Caco-2 (cell line): ENCODE measurements at regions not wholly inside any gene's neighbourhood (a gene's known extent, or its start where the extent isn't known, plus 50 kb on each side); places are given as distances from the start of the nearest gene placed in this dataset.

Experiments
- BruUV-seq: library from RNA; stranded (reverse); fragments of 400-500 nt; replicated peaks from 2 replicates; lab custom pipeline; 2021; lab: Mats Ljungman, UMichigan
- CTCF ChIA-PET: fragments of 300-600 bp; sonication (Branson Sonifier 250); formaldehyde crosslinking; loops from one replicate; lab custom pipeline; 2022; ENCODE audit warnings: antibody characterized with exemption; lab: Charles Lee
- POLR2A ChIA-PET: fragments of 300-600 bp; sonication (Branson Sonifier 250); formaldehyde crosslinking; loops from one replicate; lab custom pipeline; 2022; ENCODE audit warnings: antibody characterized with exemption; lab: Charles Lee
- DNase-seq, 2 experiments: peaks; one replicate each; pipeline versions ENCODE4 v3.0.0 to v3.0.0-alpha.2; 2020 to 2022
- H3K27me3 ChIP-seq: replicated peaks from 2 replicates; pipeline ENCODE4 v1.6.0; 2011; ENCODE audit warnings: low read length; ENCODE audit not compliant: control insufficient read depth, insufficient read depth
- H3K36me3 ChIP-seq: 2 replicates; pipeline ENCODE4 v1.5.1; 2011; ENCODE audit warnings: low read length; ENCODE audit not compliant: control insufficient read depth, insufficient read depth
- H3K4me1 ChIP-seq: fragments of 250-450 bp; sonication (Bioruptor Pico); 2 replicates; pipeline ENCODE4 v1.5.1; 2020; ENCODE audit warnings: mild to moderate bottlenecking
- H3K4me3 ChIP-seq: 2 replicates; pipeline ENCODE4 v1.5.1; 2011; ENCODE audit warnings: low read depth, mild to moderate bottlenecking, control low read depth, low read length
- H3K9me3 ChIP-seq: fragments of 250-450 bp; sonication (Bioruptor Pico); 2 replicates; pipeline ENCODE4 v1.5.1; 2020; ENCODE audit warnings: mild to moderate bottlenecking, moderate library complexity
- H3K27ac Mint-ChIP-seq: one replicate; pipeline ENCODE4 v1.8.0; 2022; ENCODE audit warnings: mixed read lengths; ENCODE audit not compliant: unreplicated experiment
- H3K27me3 Mint-ChIP-seq: one replicate; pipeline ENCODE4 v1.8.0; 2022; ENCODE audit warnings: mixed read lengths; ENCODE audit not compliant: insufficient read depth, unreplicated experiment
- H3K36me3 Mint-ChIP-seq: one replicate; pipeline ENCODE4 v1.8.0; 2022; ENCODE audit warnings: mild to moderate bottlenecking, mixed read lengths; ENCODE audit not compliant: insufficient read depth, unreplicated experiment
- H3K4me1 Mint-ChIP-seq: one replicate; pipeline ENCODE4 v1.8.0; 2022; ENCODE audit warnings: low read depth, mixed read lengths; ENCODE audit not compliant: unreplicated experiment
- H3K4me3 Mint-ChIP-seq: one replicate; pipeline ENCODE4 v1.8.0; 2022; ENCODE audit warnings: mild to moderate bottlenecking, moderate library complexity, mixed read lengths; ENCODE audit not compliant: unreplicated experiment
- H3K9me3 Mint-ChIP-seq: one replicate; pipeline ENCODE4 v1.8.0; 2022; ENCODE audit warnings: mixed read lengths; ENCODE audit not compliant: unreplicated experiment
- intact Hi-C: fragments of 100-400 bp; cut with micrococcal nuclease; formaldehyde crosslinking; loops from one replicate; pipeline ENCODE4 v1.10.0; 2022; ENCODE audit not compliant: unreplicated experiment
- TF ChIP-seq, protein P1 (sequence below), 2 experiments: fragments of 200-600 bp in 1 of 2; IDR thresholded peaks; 1 replicate in 1 of 2; 2 replicates in 1 of 2; pipeline versions ENCODE4 v1.5.1 to v1.8.0; 2011 to 2022; ENCODE audit warnings: antibody characterized with exemption in 1 of 2, control low read depth in 1 of 2, inconsistent platforms in 1 of 2, low read depth in 1 of 2, low read length in 1 of 2, mild to moderate bottlenecking in 1 of 2, moderate library complexity in 1 of 2; ENCODE audit not compliant: insufficient read depth in 1 of 2, severe bottlenecking in 1 of 2, unreplicated experiment in 1 of 2

DNA sequence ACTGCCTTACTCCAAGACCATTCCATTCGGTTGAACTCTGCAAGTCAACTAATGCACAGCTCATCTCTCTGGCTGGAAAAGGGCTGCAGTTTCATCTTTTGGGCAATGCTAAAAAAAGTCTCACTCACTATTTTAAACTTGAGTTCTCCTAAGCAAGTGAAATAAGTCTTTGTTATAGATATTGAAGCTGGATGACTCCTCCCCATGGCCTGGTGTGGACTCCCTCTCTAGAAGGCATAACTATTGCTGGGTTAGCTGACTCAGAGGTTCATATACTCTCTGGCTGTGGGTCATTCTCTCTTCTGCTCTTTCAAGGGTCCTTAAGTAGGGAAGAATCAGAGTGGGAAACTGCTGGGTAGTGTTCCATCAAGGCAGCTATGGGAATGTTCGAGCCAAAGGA lies 88.0 kb downstream of the XCL2 start:
- no TSS peak for BruUV-seq
- TF ChIP-seq, protein P1, sequence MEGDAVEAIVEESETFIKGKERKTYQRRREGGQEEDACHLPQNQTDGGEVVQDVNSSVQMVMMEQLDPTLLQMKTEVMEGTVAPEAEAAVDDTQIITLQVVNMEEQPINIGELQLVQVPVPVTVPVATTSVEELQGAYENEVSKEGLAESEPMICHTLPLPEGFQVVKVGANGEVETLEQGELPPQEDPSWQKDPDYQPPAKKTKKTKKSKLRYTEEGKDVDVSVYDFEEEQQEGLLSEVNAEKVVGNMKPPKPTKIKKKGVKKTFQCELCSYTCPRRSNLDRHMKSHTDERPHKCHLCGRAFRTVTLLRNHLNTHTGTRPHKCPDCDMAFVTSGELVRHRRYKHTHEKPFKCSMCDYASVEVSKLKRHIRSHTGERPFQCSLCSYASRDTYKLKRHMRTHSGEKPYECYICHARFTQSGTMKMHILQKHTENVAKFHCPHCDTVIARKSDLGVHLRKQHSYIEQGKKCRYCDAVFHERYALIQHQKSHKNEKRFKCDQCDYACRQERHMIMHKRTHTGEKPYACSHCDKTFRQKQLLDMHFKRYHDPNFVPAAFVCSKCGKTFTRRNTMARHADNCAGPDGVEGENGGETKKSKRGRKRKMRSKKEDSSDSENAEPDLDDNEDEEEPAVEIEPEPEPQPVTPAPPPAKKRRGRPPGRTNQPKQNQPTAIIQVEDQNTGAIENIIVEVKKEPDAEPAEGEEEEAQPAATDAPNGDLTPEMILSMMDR (IDR thresholded peaks at IDR 0.05; ENCODE audit: insufficient read depth in 1 of 2, low read depth in 1 of 2, low read length in 1 of 2, severe bottlenecking in 1 of 2, unreplicated experiment in 1 of 2) = no peak
- Histone ChIP-seq H3K4me3 (no peak overlapping the region), H3K27me3 (no peaks in the 10 kb centered on the region), H3K36me3 (peaks cover 2% of the 10 kb centered on the region; the same call in 1 of the 2 replicates), H3K9me3 (no peaks in the 10 kb centered on the region), H3K4me1 (no peaks in the 10 kb centered on the region)
- DNase-seq = no peak
- H3K27me3 Mint-ChIP-seq = no peaks in the 10 kb centered on the region
- ChIA-PET CTCF (no interaction called here), POLR2A (no interaction called here)
- peaks cover 7% of the 10 kb centered on the region for H3K4me1 Mint-ChIP-seq
- no peak overlapping the region for H3K4me3 Mint-ChIP-seq
- H3K36me3 Mint-ChIP-seq = peaks cover 28% of the 10 kb centered on the region
- H3K27ac Mint-ChIP-seq = no peak overlapping the region
- H3K9me3 Mint-ChIP-seq = peaks cover 45% of the 10 kb centered on the region
- intact Hi-C loops = no loop called here

DNA sequence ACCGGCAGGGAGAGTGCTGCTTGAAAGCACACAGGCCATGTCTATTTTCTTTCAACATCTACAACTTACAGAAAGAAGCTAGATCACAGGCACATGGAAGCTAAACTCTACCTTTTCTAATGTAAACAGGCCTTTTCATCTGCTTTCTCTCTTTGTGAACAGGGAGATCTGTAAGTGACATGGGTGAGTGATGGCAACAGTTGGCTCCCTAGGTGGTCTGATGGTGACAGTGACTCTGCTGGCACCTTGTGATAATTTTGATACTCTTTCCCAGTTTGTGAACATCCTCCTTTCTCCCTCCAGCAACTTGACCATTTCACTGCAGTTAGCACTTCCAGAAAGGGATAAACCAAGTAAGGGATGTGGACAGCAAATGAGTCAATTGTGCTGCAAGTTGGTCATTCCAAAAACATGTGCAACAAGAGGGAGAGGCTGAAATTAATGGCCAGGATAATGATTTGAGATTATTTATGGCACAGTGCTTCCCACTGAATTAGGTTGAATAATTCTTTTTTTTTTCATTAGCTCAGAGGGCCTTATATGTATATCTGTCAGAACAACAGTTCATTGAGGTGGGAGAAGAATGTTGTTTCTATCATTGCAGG lies 89.5 kb downstream of the XCL2 start:
- no peaks in the 10 kb centered on the region for H3K9me3 ChIP-seq
- peaks cover 2% of the 10 kb centered on the region; the same call in 1 of the 2 replicates for H3K36me3 ChIP-seq
- H3K4me1 ChIP-seq = no peaks in the 10 kb centered on the region
- H3K27me3 ChIP-seq = no peaks in the 10 kb centered on the region
- Mint-ChIP-seq H3K27me3 (no peaks in the 10 kb centered on the region), H3K9me3 (peaks cover 37% of the 10 kb centered on the region), H3K4me1 (peaks cover 7% of the 10 kb centered on the region), H3K36me3 (peaks cover 25% of the 10 kb centered on the region), H3K27ac (no peak overlapping the region), H3K4me3 (no peak overlapping the region)
- intact Hi-C loops = no loop called here
- H3K4me3 ChIP-seq = no peak overlapping the region
- TF ChIP-seq, protein P1 (IDR thresholded peaks at IDR 0.05; ENCODE audit: insufficient read depth in 1 of 2, low read depth in 1 of 2, low read length in 1 of 2, severe bottlenecking in 1 of 2, unreplicated experiment in 1 of 2) = no peak
- BruUV-seq = no TSS peak
- no peak for DNase-seq
- ChIA-PET POLR2A (no interaction called here), CTCF (no interaction called here)

- no peak overlapping the region for H3K4me3 Mint-ChIP-seq
- no peaks in the 10 kb centered on the region for H3K27me3 Mint-ChIP-seq
- no peaks in the 10 kb centered on the region for H3K9me3 ChIP-seq
- ChIA-PET POLR2A (no interaction called here), CTCF (interaction anchor here (0.5 to 1.3 kb wide), 2 partner anchors 110 to 1440 kb away, joined by 3 read pairs; no protein-coding TSS in a partner anchor)
- H3K36me3 Mint-ChIP-seq = peaks cover 28% of the 10 kb centered on the region
- H3K36me3 ChIP-seq = peaks cover 2% of the 10 kb centered on the region; the same call in 1 of the 2 replicates
- H3K4me3 ChIP-seq = no peak overlapping the region
- TF ChIP-seq, protein P1 (IDR thresholded peaks at IDR 0.05; ENCODE audit: insufficient read depth in 1 of 2, low read depth in 1 of 2, low read length in 1 of 2, severe bottlenecking in 1 of 2, unreplicated experiment in 1 of 2) = no peak
- no peak for DNase-seq
- H3K4me1 Mint-ChIP-seq = peaks cover 7% of the 10 kb centered on the region
- intact Hi-C loops = no loop called here
- no TSS peak for BruUV-seq
- no peaks in the 10 kb centered on the region for H3K4me1 ChIP-seq
- H3K27ac Mint-ChIP-seq = no peak overlapping the region
- peaks cover 35% of the 10 kb centered on the region for H3K9me3 Mint-ChIP-seq
- H3K27me3 ChIP-seq = no peaks in the 10 kb centered on the region
Observed at GRCh38 chr1:168453056-168453455, 90.7 kb downstream of the XCL2 start.
